Stimulated activated CD8-positive, alpha-beta memory T cell treated with anti-CD3 and anti-CD28 coated beads, Interleukin-15, amount 100 ng/mL, for 24 hours (primary cell): ENCODE measurements at regions not wholly inside any gene's neighbourhood (a gene's known extent, or its start where the extent isn't known, plus 50 kb on each side); places are given as distances from the start of the nearest gene placed in this dataset.
"Not testable (repeated sequence)": the region's sequence is repeated elsewhere in the genome, so short reads cannot be mapped to it uniquely, and the experiment has no call there.

Source experiments
- DNase-seq: peaks from one replicate; pipeline ENCODE4 v3.0.0-alpha.2; 2020; ENCODE audit warnings: low read depth

GRCh38 chr6:152811785-152812184, 61.2 kb downstream of the VIP start:
- DNase-seq, result no peak

DNA sequence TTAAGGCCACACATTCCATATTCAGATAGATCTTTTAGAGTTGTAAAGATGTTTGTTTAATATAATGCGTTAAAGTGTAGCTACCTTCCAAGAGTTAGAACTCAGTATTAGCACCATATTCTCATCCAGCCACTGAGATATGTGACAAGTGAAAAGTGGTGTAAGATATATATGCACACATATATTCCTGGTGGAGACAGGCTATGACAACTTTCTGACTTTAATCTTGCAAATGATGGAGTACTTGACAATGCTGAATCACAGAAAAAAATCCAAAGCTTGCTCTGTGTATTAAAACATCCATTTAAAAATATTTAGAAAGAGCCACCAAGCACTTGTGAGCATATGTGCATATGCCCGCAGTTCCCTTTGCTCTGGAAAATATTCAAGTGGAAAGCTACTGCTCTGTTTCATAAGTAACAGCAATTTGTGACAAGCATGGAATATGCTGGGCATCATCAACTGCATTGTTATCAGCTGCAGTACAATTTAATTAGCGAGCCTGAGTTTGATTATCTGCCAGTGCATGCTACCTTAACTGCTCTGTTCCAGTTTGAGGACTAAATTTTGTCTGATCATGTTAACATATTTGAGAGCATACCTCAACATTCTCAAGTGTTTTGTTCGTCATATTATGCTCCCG, 64.8 kb downstream of the VIP start:
- DNase-seq, result no peak

GRCh38 chr6:152816055-152816454, 65.5 kb downstream of the VIP start:
- DNase-seq, result no peak

- no peak for DNase-seq
Observed at GRCh38 chr6:152821525-152821924, 70.9 kb downstream of the VIP start.

- no peak for DNase-seq
Observed at GRCh38 chr6:152824666-152825065, 74.1 kb downstream of the VIP start.

- no peak for DNase-seq
Observed at GRCh38 chr6:152828431-152828830, 77.8 kb downstream of the VIP start.

DNA sequence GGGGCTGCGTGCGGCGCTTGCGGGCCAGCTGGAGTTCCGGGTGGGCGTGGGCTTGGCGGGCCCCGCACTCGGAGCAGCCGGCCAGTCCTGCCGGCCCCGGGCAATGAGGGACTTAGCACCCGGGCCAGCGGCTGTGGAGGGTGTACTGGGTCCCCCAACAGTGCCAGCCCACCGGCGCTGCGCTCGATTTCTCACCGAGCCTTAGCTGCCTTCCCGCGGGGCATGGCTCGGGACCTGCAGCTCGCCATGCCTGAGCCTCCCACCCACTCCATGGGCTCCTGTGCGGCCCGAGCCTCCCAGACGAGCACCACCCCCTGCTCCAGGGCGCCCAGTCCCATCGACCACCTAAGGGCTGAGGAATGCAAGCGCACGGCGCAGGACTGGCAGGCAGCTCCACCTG, 83.8 kb downstream of the VIP start:
- not testable (repeated sequence) for DNase-seq

- no peak for DNase-seq
Observed at GRCh38 chr6:152836523-152836922, 85.9 kb downstream of the VIP start.

GRCh38 chr6:152845421-152845820, 94.8 kb downstream of the VIP start:
- DNase-seq, result no peak

DNA sequence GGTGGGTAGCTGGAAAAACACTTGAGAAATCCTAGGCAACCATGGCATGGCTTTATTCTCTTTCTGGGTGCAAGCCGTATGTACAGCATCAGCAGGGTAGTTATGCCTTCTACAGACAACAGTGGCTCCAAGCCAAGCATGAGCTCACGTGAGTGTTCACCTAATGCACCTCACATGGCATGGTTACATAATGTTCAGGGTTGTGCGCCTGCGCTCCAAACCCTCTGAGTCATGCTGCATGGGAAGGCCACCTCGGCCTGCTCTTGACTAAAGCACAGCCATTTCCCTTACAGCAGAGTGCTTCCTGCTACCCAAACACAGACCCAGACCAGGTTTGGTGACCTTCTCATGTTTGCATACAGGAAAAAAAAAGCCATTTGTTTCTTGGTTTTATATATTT, 96.2 kb downstream of the VIP start:
- no peak for DNase-seq

GRCh38 chr6:152848919-152849318, 98.3 kb downstream of the VIP start:
- no peak for DNase-seq

DNA sequence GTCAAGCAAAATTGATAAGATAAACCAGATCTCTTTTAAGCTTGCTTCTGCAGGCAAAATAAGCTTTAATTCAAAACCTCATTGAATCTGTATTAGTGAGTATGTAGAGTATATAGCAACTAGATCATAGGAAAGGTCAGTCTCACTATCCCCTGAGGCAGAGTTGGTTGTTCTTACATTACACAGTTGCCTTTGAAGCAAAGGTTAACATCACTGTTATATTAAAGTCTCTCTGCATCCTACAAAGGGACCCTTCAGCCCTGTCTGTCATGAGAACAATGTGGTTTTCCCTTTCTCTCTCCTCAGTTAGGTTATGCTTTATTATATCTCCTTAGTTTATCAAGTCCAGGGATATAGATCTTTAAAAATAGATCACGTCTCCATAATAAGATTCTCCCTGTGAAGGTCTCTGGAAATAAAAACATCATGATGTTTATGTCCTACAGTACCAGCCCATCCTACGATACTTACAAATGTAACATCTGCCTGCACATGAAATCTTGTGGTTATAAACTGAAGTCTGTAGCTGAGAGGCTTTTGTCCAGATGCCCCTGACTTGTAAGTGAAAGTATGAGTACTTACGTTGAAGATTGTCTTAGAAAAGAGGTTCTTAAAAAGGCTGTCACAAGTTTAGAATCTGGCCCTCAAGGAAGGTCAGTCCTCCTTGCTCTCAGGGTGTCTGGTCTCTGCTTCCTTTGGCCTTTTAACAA, 103.6 kb downstream of the VIP start:
- DNase-seq, result no peak

DNA sequence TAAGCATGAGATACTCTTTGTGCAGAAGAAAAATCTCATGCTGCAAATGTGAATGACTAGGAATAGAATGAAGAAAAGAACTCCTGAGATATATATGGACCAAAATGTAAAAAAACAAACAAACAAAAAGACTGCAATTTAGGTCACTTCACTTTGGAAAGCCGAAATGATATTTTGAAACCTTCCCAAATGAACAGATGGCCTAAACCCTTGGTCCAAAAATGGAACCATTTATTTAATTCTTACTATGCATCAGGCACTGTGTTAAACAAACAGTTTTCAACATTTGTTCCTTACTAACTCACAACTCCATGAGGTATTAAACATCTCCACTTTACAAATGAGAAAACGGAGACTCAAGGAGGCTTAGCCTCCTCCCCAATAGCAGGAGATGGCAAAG, 107.5 kb downstream of the VIP start:
- DNase-seq, result no peak

DNA sequence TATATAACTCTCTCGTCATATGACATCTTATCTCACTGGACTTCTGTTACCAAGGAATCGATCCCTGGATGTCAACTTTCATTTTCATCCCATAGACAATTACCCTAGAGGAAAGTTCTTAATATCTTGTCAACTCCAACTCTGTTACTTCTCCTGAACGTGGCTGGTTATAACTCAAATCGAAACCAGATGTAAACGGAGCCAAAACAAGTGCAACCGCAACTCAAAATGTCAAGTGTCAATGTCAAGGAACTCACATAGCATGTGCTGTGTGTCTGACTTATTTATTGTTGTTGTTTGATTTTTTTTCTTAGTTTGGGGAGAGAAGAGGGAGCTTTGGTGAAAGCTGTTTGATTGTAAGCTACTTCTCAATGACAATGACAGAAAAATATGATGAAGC, 108.6 kb downstream of the VIP start:
- no peak for DNase-seq

- DNase-seq, result peak; percentile 13
Observed at GRCh38 chr6:152863618-152864326, 113.2 kb downstream of the VIP start.

- no peak for DNase-seq
Observed at GRCh38 chr6:152874267-152874666, 108.6 kb downstream of the FBXO5 start.

- DNase-seq, result no peak
Observed at GRCh38 chr6:152874846-152875568, 107.8 kb downstream of the FBXO5 start.

DNA sequence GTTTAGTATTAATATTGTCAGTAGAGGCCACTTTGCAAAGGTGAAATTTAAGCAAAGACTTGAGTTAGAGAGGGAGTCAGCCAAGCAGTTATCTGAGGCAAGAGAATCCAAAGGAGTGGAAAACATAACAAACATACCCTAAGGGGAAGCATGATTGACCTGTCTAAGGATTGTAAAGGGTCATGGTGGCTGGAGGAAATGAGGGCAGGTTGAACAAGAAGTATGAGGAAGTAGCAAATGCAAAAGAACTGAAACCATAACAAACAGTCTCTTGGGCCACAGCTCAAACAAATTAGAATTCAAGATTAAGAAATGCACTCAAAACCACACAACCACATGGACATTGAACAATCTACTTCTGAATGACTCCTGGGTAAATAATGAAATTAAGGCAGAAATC, 103.2 kb downstream of the FBXO5 start:
- DNase-seq, result no peak

- no peak for DNase-seq
Observed at GRCh38 chr6:152893187-152893586, 89.7 kb downstream of the FBXO5 start.

DNA sequence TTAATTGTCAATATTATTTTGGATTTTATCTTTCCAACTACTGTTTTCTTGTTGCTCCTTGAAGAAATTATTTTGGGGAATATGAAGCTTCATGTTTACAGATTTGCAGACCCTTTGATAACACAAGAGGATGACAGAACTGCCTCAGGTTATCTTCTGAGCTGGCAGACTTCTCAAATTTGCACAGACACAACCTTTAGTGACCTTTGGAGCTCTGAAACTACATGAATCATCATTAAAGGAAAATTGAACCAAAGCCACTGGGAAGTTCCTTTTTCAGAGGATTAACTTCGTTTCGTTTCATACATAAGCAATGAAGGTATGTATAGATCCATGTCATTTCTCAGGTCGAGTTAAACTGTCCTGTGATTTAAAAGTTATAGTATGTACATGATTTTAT, 85.9 kb downstream of the FBXO5 start:
- DNase-seq, result no peak

- peak; percentile 35 for DNase-seq
Observed at GRCh38 chr6:152897807-152898399, 84.9 kb downstream of the FBXO5 start.

DNA sequence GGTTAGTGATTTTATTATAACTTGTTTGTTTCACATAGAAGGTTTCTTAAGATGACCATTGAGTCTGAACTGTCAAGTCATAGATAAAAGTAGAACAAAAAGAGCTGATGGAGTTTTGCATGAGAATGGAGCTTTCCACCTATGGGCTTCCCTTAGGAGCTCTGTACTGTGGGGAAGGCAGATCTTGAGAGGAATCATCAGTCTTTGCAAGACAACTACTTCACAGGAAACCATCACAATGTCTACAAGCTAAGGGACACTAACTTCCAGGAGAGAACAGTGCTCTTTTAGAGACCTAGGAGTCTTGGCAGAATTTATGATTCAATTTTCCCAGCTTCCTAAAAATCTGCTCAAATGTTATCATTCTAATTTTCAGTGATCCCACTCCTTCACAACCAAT, 78.2 kb downstream of the FBXO5 start:
- no peak for DNase-seq
